B cell (primary cell): ENCODE measurements at regions not wholly inside any gene's neighbourhood (a gene's known extent, or its start where the extent isn't known, plus 50 kb on each side); places are given as distances from the start of the nearest gene placed in this dataset.

Experiments used
- ATAC-seq: fragments of 200-7000 bp; cut with Tn5 transposase; one replicate; pipeline ENCODE4 v1.10.0; 2021; ENCODE audit warnings: low read depth, mild to moderate bottlenecking, moderate number of reproducible peaks, moderate library complexity
- CTCF ChIA-PET: fragments of 350-600 bp; sonication (Branson Sonifier 250); formaldehyde crosslinking; loops from one replicate; lab custom pipeline; 2021; ENCODE audit warnings: antibody characterized with exemption, inconsistent platforms; lab: Charles Lee
- POLR2A ChIA-PET: fragments of 350-600 bp; sonication (Branson Sonifier 250); formaldehyde crosslinking; loops from one replicate; lab custom pipeline; 2021; ENCODE audit warnings: antibody characterized with exemption; lab: Charles Lee
- DNase-seq: peaks from one replicate; pipeline ENCODE4 v3.0.0; 2013
- H2AFZ ChIP-seq: 2 replicates; pipeline ENCODE4 v1.6.1; 2012; ENCODE audit warnings: mild to moderate bottlenecking, low read depth, low read length; ENCODE audit not compliant: insufficient read depth, poor library complexity, severe bottlenecking
- H3K27ac ChIP-seq, 2 donors: 1 replicate in 1 of 2; 2 replicates in 1 of 2; pipeline ENCODE4 v1.5.1; 2012 to 2013; ENCODE audit warnings: low read length in 2 of 2, mild to moderate bottlenecking in 2 of 2, moderate library complexity in 1 of 2
- H3K27me3 ChIP-seq, 4 experiments: fragments of 200-600 bp in 1 of 4; sonication (generic) in 1 of 4; replicated peaks in 1 of 4; 1 replicate in 2 of 4; 2 replicates in 2 of 4; pipeline versions ENCODE4 v1.6.1 to v1.7.0; 2013 to 2016; ENCODE audit warnings: low read length in 3 of 4, mild to moderate bottlenecking in 2 of 4, mixed read lengths in 1 of 4, moderate library complexity in 1 of 4; ENCODE audit not compliant: insufficient read depth in 4 of 4, control insufficient read depth in 3 of 4; ENCODE audit errors: control extremely low read depth in 1 of 4
- H3K36me3 ChIP-seq, 2 experiments: replicated peaks in 1 of 2; 1 replicate in 1 of 2; 2 replicates in 1 of 2; pipeline versions ENCODE4 v1.6.1 to v1.7.1; 2013; ENCODE audit warnings: low read length in 1 of 2; ENCODE audit not compliant: insufficient read depth in 2 of 2, control insufficient read depth in 1 of 2; ENCODE audit errors: control extremely low read depth in 1 of 2, extremely low read depth in 1 of 2
- H3K4me1 ChIP-seq, 2 donors: fragments of 200-600 bp in 1 of 2; sonication (generic) in 1 of 2; 1 replicate in 1 of 2; 2 replicates in 1 of 2; pipeline versions ENCODE4 v1.5.1 to v1.6.1; 2013 to 2017; ENCODE audit warnings: low read length in 2 of 2; ENCODE audit not compliant: control insufficient read depth in 2 of 2, insufficient read depth in 2 of 2
- H3K4me2 ChIP-seq: replicated peaks from 2 replicates; pipeline ENCODE3; 2012; ENCODE audit warnings: mild to moderate bottlenecking, low read depth, low read length; ENCODE audit not compliant: poor library complexity, severe bottlenecking
- H3K4me3 ChIP-seq, 5 experiments: fragments of 200-600 bp in 1 of 5; sonication (generic) in 1 of 5; 1 replicate in 3 of 5; 2 replicates in 2 of 5; pipeline versions ENCODE4 v1.5.1 to v1.7.0; 2011 to 2016; ENCODE audit warnings: low read length in 4 of 5, mild to moderate bottlenecking in 4 of 5, low read depth in 2 of 5, control low read depth in 1 of 5, moderate library complexity in 1 of 5; ENCODE audit not compliant: insufficient read depth in 1 of 5; ENCODE audit errors: control extremely low read depth in 1 of 5, extremely low read depth in 1 of 5
- H3K79me2 ChIP-seq: fragments of 200-600 bp; sonication (generic); one replicate; pipeline ENCODE4 v1.6.0; 2016; ENCODE audit warnings: low read length; ENCODE audit not compliant: control insufficient read depth, insufficient read depth
- H3K9ac ChIP-seq: fragments of 200-600 bp; sonication (generic); 2 replicates; pipeline ENCODE4 v1.6.1; 2017; ENCODE audit warnings: mild to moderate bottlenecking, low read length, moderate library complexity
- H3K9me3 ChIP-seq, 3 donors: one replicate each; pipeline versions ENCODE4 v1.6.1 to v1.7.1; 2013; ENCODE audit warnings: low read length in 2 of 3; ENCODE audit not compliant: control insufficient read depth in 2 of 3, insufficient read depth in 1 of 3; ENCODE audit errors: control extremely low read depth in 1 of 3
- H4K20me1 ChIP-seq: 2 replicates; pipeline ENCODE4 v1.6.0; 2012; ENCODE audit warnings: mild to moderate bottlenecking, low read length; ENCODE audit not compliant: insufficient read depth, control insufficient read depth, poor library complexity, severe bottlenecking
- H3K27ac Mint-ChIP-seq: one replicate; pipeline ENCODE4 v1.8.0; 2021; ENCODE audit warnings: mixed read lengths
- H3K27me3 Mint-ChIP-seq: one replicate; pipeline ENCODE4 v1.8.0; 2021; ENCODE audit warnings: mixed read lengths
- H3K4me1 Mint-ChIP-seq: one replicate; pipeline ENCODE4 v1.8.0; 2021; ENCODE audit warnings: mixed read lengths
- H3K4me3 Mint-ChIP-seq: one replicate; pipeline ENCODE4 v1.8.0; 2021; ENCODE audit warnings: mixed read lengths
- H3K9me3 Mint-ChIP-seq: one replicate; pipeline ENCODE4 v1.8.0; 2022; ENCODE audit warnings: mixed read lengths; ENCODE audit not compliant: insufficient read depth
- EZH2 ChIP-seq: IDR thresholded peaks from 2 replicates; pipeline ENCODE4 v1.6.1; 2012; ENCODE audit warnings: borderline replicate concordance, low read depth, mild to moderate bottlenecking, moderate library complexity, low read length; ENCODE audit not compliant: insufficient read depth, poor library complexity, severe bottlenecking
- WGBS: methylation state at CpG from one replicate; pipeline ENCODE4 v1.1.5; 2013; ENCODE audit warnings: missing lambda C conversion rate; ENCODE audit not compliant: insufficient coverage; 5-methylcytosine and 5-hydroxymethylcytosine counted together
- intact Hi-C: fragments of 100-400 bp; cut with micrococcal nuclease; formaldehyde crosslinking; loops from one replicate; pipeline ENCODE4 v1.10.0; 2022
- TF ChIP-seq, protein P1 (sequence below): fragments of 200-600 bp; IDR thresholded peaks from one replicate; pipeline ENCODE4 v1.8.0; 2022; ENCODE audit warnings: antibody characterized with exemption, mild to moderate bottlenecking

DNA sequence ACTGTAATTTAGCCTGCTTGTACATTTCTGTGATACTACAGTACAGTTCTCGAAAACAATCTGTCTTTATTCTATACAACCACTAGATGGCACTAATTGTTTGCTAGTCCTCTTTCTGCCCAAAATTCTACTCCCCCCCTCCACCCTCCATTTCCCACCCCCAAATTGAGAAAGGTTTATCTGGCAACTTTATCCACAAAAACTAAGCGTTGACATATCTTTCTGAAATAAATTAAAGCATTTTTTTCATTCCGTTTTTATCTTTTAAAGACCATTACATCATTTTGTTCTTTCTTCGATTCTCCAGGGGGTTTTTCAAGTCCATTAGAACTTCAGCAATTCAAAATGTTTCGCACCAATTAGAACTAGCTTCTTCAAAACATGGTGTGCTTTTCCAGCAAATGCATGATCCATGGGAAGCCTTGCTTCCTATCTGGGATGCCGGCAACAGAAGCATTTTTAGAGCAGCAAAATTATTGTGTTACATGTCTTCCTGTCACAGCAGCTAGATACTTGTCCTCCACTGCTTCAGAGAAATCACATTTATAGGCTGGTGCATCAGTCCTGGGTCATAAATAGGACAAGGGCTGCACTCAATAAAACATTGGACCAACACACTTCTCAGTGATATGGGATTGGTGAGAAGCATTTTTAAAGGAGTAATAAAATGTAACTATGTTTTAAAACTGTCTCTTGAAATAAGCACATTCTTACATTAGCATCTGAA, 241.3 kb downstream of the PAX3 start:
- Histone ChIP-seq H2AFZ (no peak overlapping the region), H3K4me2 (no peak overlapping the region), H3K27me3 (no peaks in the 10 kb centered on the region), H3K79me2 (no peaks in the 10 kb centered on the region), H4K20me1 (no peaks in the 10 kb centered on the region), H3K4me3 (no peak overlapping the region), H3K4me1 (no peaks in the 10 kb centered on the region), H3K36me3 (no peaks in the 10 kb centered on the region), H3K9ac (no peak overlapping the region), H3K9me3 (no peaks in the 10 kb centered on the region), H3K27ac (no peak overlapping the region)
- POLR2A ChIA-PET, result no interaction called here
- Mint-ChIP-seq H3K4me3 (no peak overlapping the region), H3K27me3 (peaks cover 41% of the 10 kb centered on the region), H3K4me1 (no peaks in the 10 kb centered on the region), H3K9me3 (no peaks in the 10 kb centered on the region), H3K27ac (no peak overlapping the region)
- CTCF ChIA-PET, result interaction anchor here (0.7 to 2.0 kb wide), 7 partner anchors 10 to 557 kb away, joined by 3 to 10 read pairs (median 7); no protein-coding TSS in a partner anchor
- ATAC-seq (no peak), DNase-seq (peak; percentile 4)
- 27% methylated on average over 6 of the region's 6 CpGs for WGBS
- intact Hi-C loops, result loop anchor here (10.0 kb wide), 1 partner anchor 847 kb away; no protein-coding TSS in a partner anchor
- TF ChIP-seq, protein P1, sequence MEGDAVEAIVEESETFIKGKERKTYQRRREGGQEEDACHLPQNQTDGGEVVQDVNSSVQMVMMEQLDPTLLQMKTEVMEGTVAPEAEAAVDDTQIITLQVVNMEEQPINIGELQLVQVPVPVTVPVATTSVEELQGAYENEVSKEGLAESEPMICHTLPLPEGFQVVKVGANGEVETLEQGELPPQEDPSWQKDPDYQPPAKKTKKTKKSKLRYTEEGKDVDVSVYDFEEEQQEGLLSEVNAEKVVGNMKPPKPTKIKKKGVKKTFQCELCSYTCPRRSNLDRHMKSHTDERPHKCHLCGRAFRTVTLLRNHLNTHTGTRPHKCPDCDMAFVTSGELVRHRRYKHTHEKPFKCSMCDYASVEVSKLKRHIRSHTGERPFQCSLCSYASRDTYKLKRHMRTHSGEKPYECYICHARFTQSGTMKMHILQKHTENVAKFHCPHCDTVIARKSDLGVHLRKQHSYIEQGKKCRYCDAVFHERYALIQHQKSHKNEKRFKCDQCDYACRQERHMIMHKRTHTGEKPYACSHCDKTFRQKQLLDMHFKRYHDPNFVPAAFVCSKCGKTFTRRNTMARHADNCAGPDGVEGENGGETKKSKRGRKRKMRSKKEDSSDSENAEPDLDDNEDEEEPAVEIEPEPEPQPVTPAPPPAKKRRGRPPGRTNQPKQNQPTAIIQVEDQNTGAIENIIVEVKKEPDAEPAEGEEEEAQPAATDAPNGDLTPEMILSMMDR, result peak; percentile 75
- no peak for TF ChIP-seq EZH2

- no peak overlapping the region for H3K4me3 ChIP-seq
- H2AFZ ChIP-seq, result no peak overlapping the region
- TF ChIP-seq, protein P1, result no peak
- TF ChIP-seq EZH2, result no peak
- intact Hi-C loops, result loop anchor here (10.0 kb wide), 1 partner anchor 849 kb away; no protein-coding TSS in a partner anchor
- peaks cover 0 to 3% (median 1%) of the 10 kb centered on the region in 4 experiments for H3K27me3 ChIP-seq
- no peaks in the 10 kb centered on the region for H3K9me3 Mint-ChIP-seq
- DNase-seq (no peak), ATAC-seq (no peak)
- H3K9me3 ChIP-seq, result no peaks in the 10 kb centered on the region
- no peaks in the 10 kb centered on the region for H4K20me1 ChIP-seq
- H3K27ac Mint-ChIP-seq, result no peak overlapping the region
- no peaks in the 10 kb centered on the region for H3K4me1 ChIP-seq
- 0% methylated on average over 1 of the region's 4 CpGs for WGBS
- peaks cover 40% of the 10 kb centered on the region for H3K27me3 Mint-ChIP-seq
- H3K4me2 ChIP-seq, result no peak overlapping the region
- H3K4me1 Mint-ChIP-seq, result no peaks in the 10 kb centered on the region
- no peaks in the 10 kb centered on the region for H3K79me2 ChIP-seq
- H3K36me3 ChIP-seq, result no peaks in the 10 kb centered on the region
- no peak overlapping the region for H3K9ac ChIP-seq
- POLR2A ChIA-PET, result no interaction called here
- no peak overlapping the region for H3K27ac ChIP-seq
- no peak overlapping the region for H3K4me3 Mint-ChIP-seq
- CTCF ChIA-PET, result interaction anchor here (0.7 to 2.0 kb wide), 3 partner anchors 507 to 560 kb away, joined by 3 to 5 read pairs (median 3); no protein-coding TSS in a partner anchor
Observed at GRCh38 chr2:222055328-222055727, 243.5 kb downstream of the PAX3 start.
